ENCODE measurements at regions not wholly inside any gene's neighbourhood (a gene's known extent, or its start where the extent isn't known, plus 50 kb on each side); places are given as distances from the start of the nearest gene placed in this dataset.

DNA sequence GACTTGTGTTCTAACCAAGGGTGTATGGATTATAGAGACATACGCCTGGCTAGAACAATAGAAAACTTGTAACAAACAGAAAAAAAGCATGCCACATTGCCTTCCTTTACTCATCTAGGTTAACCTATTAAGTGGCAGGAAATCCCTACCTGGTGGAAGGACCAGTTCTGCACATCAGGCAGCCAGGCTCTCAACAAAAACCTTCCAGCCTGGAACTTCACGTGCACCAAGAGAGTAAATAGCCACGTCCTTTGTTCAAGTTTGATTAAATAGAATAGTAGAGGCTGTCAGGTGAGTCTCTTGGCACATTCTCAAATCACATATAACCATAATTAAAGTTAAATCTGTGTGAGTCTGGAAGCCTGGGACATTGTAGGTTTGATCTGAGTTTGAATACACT lies 85.0 kb upstream of the DPH6 start:
- H3K27ac ChIP-seq: no peak overlapping the region
- H3K36me3 ChIP-seq: no peaks in the 10 kb centered on the region

DNA sequence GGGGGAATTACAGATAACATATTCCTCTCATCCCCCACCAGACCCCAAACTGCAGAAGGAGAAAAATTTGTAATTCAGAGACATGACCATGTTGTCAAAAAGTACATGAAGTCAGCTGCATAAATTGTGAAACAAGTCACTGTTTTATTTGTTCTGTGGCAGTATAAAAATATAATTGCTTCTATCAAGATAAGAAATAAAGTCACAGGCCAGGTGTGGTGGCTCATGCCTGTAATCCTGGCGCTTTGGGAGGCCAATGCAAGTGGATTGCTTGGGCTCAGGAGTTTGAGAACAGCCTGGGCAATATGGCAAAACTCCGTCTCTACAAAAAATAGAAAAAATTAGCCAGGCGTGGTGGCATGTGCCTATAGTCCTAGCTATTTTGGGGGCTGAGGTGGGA lies 87.7 kb upstream of the DPH6 start:
- DNase-seq (ENCODE audit: extremely low spot score in 2 of 2): no peak
- H3K9me3 ChIP-seq: no peaks in the 10 kb centered on the region
- intact Hi-C loops (cut with DNase I): no loop called here
- TF ChIP-seq, protein P1, sequence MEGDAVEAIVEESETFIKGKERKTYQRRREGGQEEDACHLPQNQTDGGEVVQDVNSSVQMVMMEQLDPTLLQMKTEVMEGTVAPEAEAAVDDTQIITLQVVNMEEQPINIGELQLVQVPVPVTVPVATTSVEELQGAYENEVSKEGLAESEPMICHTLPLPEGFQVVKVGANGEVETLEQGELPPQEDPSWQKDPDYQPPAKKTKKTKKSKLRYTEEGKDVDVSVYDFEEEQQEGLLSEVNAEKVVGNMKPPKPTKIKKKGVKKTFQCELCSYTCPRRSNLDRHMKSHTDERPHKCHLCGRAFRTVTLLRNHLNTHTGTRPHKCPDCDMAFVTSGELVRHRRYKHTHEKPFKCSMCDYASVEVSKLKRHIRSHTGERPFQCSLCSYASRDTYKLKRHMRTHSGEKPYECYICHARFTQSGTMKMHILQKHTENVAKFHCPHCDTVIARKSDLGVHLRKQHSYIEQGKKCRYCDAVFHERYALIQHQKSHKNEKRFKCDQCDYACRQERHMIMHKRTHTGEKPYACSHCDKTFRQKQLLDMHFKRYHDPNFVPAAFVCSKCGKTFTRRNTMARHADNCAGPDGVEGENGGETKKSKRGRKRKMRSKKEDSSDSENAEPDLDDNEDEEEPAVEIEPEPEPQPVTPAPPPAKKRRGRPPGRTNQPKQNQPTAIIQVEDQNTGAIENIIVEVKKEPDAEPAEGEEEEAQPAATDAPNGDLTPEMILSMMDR (IDR thresholded peaks at IDR 0.05): no peak
- no peaks in the 10 kb centered on the region for H3K4me1 ChIP-seq
- no peak overlapping the region for H3K4me3 ChIP-seq
- no peak overlapping the region for H3K27ac ChIP-seq
- H3K27me3 ChIP-seq: no peaks in the 10 kb centered on the region
- no peaks in the 10 kb centered on the region for H3K36me3 ChIP-seq

More for the DNA sequence above, 85.0 kb upstream of the DPH6 start:
- no peaks in the 10 kb centered on the region for H3K9me3 ChIP-seq
- no peak for DNase-seq (ENCODE audit: extremely low spot score in 2 of 2)
- no peaks in the 10 kb centered on the region for H3K4me1 ChIP-seq
- intact Hi-C loops (cut with DNase I): no loop called here
- H3K27me3 ChIP-seq: no peaks in the 10 kb centered on the region
- H3K4me3 ChIP-seq: no peak overlapping the region
- TF ChIP-seq POLR2A (IDR thresholded peaks at IDR 0.05): no peak
- no peak for TF ChIP-seq POLR2AphosphoS5 (IDR thresholded peaks at IDR 0.05; ENCODE audit: insufficient read depth in 1 of 2, low read depth in 1 of 2)
- TF ChIP-seq, protein P1 (IDR thresholded peaks at IDR 0.05): no peak

DNA sequence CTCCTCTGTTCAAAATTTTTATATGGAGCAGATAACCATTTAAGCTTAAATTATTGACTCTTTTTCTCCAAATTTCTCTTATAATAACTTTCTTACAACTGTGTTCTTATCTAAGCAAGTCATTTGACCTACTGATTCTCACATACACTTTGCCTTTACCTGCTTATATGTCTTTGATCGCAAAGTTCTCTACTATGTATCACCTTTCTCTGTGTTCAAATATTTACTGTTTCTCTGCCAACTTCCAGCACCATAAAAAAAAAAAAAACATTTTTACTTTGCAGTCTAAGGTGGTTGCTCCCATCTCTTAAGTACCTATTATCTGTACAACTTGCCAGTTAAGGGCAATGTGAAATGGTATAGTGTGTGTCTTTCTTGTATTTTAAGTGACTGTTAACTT lies 100.8 kb upstream of the DPH6 start:
- no peak for DNase-seq (ENCODE audit: extremely low spot score in 2 of 2)
- no peak overlapping the region for H3K4me3 ChIP-seq
- H3K27ac ChIP-seq: no peak overlapping the region
- no peaks in the 10 kb centered on the region for H3K36me3 ChIP-seq
- no peaks in the 10 kb centered on the region for H3K4me1 ChIP-seq
- intact Hi-C loops (cut with DNase I): no loop called here
- no peaks in the 10 kb centered on the region for H3K9me3 ChIP-seq
- no peaks in the 10 kb centered on the region for H3K27me3 ChIP-seq
- TF ChIP-seq POLR2A (IDR thresholded peaks at IDR 0.05) (no peak), POLR2AphosphoS5 (IDR thresholded peaks at IDR 0.05; ENCODE audit: insufficient read depth in 1 of 2, low read depth in 1 of 2) (no peak)
- TF ChIP-seq, protein P1 (IDR thresholded peaks at IDR 0.05): no peak

DNA sequence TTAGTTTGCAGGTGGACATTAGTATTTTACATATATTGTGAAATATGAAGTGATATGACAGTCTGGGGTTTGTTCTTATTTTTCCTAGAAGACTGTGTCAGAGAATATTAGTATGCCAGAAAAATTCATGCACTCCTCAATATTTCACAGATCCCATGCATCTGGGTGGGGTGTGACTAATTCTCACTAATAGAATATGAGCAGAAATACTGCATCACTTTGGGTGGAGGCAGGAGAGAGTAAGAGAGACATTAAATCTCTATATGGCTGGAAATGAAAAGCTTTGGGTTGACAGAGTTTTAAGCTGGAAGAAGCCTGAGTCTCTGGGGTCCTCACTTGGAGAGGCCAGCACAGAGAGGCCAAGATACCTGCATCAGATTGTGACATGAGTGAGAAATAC lies 101.3 kb upstream of the DPH6 start:
- DNase-seq (ENCODE audit: extremely low spot score in 2 of 2): no peak
- Histone ChIP-seq H3K4me3 (no peak overlapping the region), H3K27ac (no peak overlapping the region), H3K9me3 (no peaks in the 10 kb centered on the region), H3K36me3 (no peaks in the 10 kb centered on the region), H3K27me3 (no peaks in the 10 kb centered on the region), H3K4me1 (no peaks in the 10 kb centered on the region)
- intact Hi-C loops (cut with DNase I): no loop called here
- TF ChIP-seq, protein P1 (IDR thresholded peaks at IDR 0.05): no peak
- TF ChIP-seq POLR2A (IDR thresholded peaks at IDR 0.05) (no peak), POLR2AphosphoS5 (IDR thresholded peaks at IDR 0.05; ENCODE audit: insufficient read depth in 1 of 2, low read depth in 1 of 2) (no peak)

DNA sequence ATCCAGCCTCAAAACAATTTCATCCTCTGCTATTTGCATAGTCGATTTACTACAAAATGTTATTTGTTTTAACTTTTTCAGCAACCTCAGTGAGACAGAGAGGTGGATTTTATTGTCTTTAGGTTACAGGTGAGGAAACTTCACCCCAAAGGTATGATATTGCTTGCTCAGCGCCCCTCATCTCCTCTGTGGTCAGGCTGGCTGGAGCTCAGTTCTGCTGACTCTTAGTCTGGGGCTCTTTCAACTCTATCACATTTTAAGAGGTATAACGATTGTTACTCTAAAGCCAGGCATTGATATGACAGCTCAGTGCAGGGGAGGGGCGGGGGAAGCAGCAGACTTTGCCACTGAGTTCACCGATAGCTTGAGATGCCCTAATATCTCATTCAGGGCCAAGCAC lies 103.0 kb upstream of the DPH6 start:
- no peaks in the 10 kb centered on the region for H3K36me3 ChIP-seq
- DNase-seq (ENCODE audit: extremely low spot score in 2 of 2): no peak
- H3K4me1 ChIP-seq: no peaks in the 10 kb centered on the region
- intact Hi-C loops (cut with DNase I): no loop called here
- no peak overlapping the region for H3K27ac ChIP-seq
- no peaks in the 10 kb centered on the region for H3K27me3 ChIP-seq
- TF ChIP-seq POLR2AphosphoS5 (IDR thresholded peaks at IDR 0.05; ENCODE audit: insufficient read depth in 1 of 2, low read depth in 1 of 2): no peak
- no peak for TF ChIP-seq POLR2A (IDR thresholded peaks at IDR 0.05)
- no peak overlapping the region for H3K4me3 ChIP-seq
- H3K9me3 ChIP-seq: no peaks in the 10 kb centered on the region

DNA sequence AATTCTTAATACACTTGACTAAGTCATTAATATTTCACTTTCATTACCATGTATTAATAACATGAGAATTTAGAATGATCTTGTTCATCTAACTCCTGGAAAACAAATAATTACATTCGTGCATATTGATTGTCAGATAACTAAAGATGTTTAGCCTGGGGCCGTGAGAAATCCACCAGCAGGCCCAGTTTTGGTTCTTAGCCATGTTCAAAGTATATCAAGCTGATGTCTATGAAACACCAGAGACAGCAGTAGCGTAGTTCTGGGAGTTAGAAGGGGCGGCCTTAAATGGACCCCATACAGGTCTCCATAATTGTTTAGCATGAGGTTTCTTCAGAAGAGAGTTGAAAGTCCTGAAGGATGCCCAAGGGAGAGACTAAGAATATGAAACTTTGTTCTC lies 103.6 kb upstream of the DPH6 start:
- intact Hi-C loops (cut with DNase I): no loop called here
- no peak overlapping the region for H3K4me3 ChIP-seq
- no peaks in the 10 kb centered on the region for H3K27me3 ChIP-seq
- H3K36me3 ChIP-seq: no peaks in the 10 kb centered on the region
- no peak for DNase-seq (ENCODE audit: extremely low spot score in 2 of 2)
- no peak overlapping the region for H3K27ac ChIP-seq
- no peaks in the 10 kb centered on the region for H3K4me1 ChIP-seq
- H3K9me3 ChIP-seq: no peaks in the 10 kb centered on the region
- TF ChIP-seq POLR2AphosphoS5 (IDR thresholded peaks at IDR 0.05; ENCODE audit: insufficient read depth in 1 of 2, low read depth in 1 of 2) (no peak), POLR2A (IDR thresholded peaks at IDR 0.05) (no peak)
- TF ChIP-seq, protein P1 (IDR thresholded peaks at IDR 0.05): no peak

Measured in vagina (tissue), 2 donors.